Endodermal cell (in vitro differentiated cells): ENCODE measurements at regions not wholly inside any gene's neighbourhood (a gene's known extent, or its start where the extent isn't known, plus 50 kb on each side); places are given as distances from the start of the nearest gene placed in this dataset.
A peak's percentile ranks its signal among the peaks of the same experiment; 100 is the strongest.

Experiments used
- DNase-seq: peaks from one replicate; pipeline ENCODE4 v3.0.0-alpha.2; 2017
- H3K27ac ChIP-seq: 2 replicates; pipeline ENCODE4 v1.5.1; 2013; ENCODE audit warnings: mild to moderate bottlenecking, low read depth, low read length, moderate library complexity
- H3K27me3 ChIP-seq: 2 replicates; pipeline ENCODE4 v1.6.1; 2013; ENCODE audit warnings: mild to moderate bottlenecking, low read length, moderate library complexity; ENCODE audit not compliant: insufficient read depth, control insufficient read depth, poor library complexity, severe bottlenecking
- H3K36me3 ChIP-seq: 2 replicates; pipeline ENCODE4 v1.7.0; 2013; ENCODE audit warnings: mild to moderate bottlenecking, low read length, moderate library complexity; ENCODE audit not compliant: control insufficient read depth, insufficient read depth
- H3K4me1 ChIP-seq: one replicate; pipeline ENCODE4 v1.7.0; 2013; ENCODE audit warnings: low read length; ENCODE audit not compliant: control insufficient read depth, insufficient read depth
- H3K4me3 ChIP-seq: 2 replicates; pipeline ENCODE4 v1.5.1; 2013; ENCODE audit warnings: mild to moderate bottlenecking, low read length, moderate library complexity
- H3K9ac ChIP-seq: 2 replicates; pipeline ENCODE4 v1.6.1; 2013; ENCODE audit warnings: mild to moderate bottlenecking, low read length, moderate library complexity; ENCODE audit not compliant: poor library complexity, severe bottlenecking; ENCODE audit errors: extremely low read depth
- H3K9me3 ChIP-seq: 2 replicates; pipeline ENCODE4 v1.6.1; 2013; ENCODE audit warnings: mild to moderate bottlenecking, low read length, moderate library complexity; ENCODE audit not compliant: control insufficient read depth
- H3K27ac Mint-ChIP-seq: 2 replicates; pipeline ENCODE4 v1.8.0; 2020; ENCODE audit warnings: mixed read lengths
- H3K27me3 Mint-ChIP-seq: 2 replicates; pipeline ENCODE4 v1.8.0; 2021; ENCODE audit warnings: mild to moderate bottlenecking, mixed read lengths; ENCODE audit not compliant: insufficient read depth
- H3K36me3 Mint-ChIP-seq: 2 replicates; pipeline ENCODE4 v1.8.0; 2020; ENCODE audit warnings: low read depth, mixed read lengths
- H3K4me1 Mint-ChIP-seq: 2 replicates; pipeline ENCODE4 v1.8.0; 2020; ENCODE audit warnings: mixed read lengths
- H3K4me3 Mint-ChIP-seq: 2 replicates; pipeline ENCODE4 v1.8.0; 2020; ENCODE audit warnings: mild to moderate bottlenecking, moderate library complexity, mixed read lengths
- H3K9me3 Mint-ChIP-seq: 2 replicates; pipeline ENCODE4 v1.8.0; 2020; ENCODE audit warnings: mild to moderate bottlenecking, mixed read lengths
- CTCF ChIP-seq: fragments of 200-600 bp; sonication (generic); conservative IDR thresholded peaks from 2 replicates; pipeline ENCODE4 v1.5.0; 2021; ENCODE audit warnings: antibody characterized with exemption, mild to moderate bottlenecking
- WGBS, 2 experiments: methylation state at CpG; one replicate each; pipeline versions ENCODE4 v1.1.5 to v1.1.7; 2013; ENCODE audit warnings: missing lambda C conversion rate in 2 of 2, mixed read lengths in 1 of 2; ENCODE audit not compliant: insufficient coverage in 1 of 2, insufficient read length in 1 of 2; 5-methylcytosine and 5-hydroxymethylcytosine counted together

DNA sequence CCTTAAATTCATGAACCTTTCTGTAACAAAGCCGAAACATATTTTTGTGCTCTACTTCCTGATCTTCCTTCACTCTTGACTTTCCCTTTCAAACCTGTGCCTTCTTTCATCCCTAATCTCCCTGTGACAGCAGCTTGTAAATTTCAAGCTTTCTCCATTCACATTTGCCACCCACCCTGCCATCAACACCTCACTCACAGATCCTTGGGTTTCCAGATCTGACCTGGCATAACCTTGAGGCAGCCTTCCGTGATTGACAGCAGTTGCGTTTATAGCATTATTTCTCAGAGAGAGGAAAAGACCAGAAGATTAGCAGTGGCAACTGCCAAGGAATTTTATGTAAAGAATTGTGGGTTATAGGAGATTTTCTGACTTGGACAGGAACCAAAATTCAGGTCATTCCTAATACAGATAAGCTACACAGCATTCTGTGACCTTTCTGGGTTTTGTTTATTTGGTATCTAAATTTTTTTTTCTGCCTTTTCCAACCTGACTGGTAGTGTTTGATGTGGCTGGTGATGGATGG, 260.0 kb downstream of the NR2F1-AS1 start:
- no peaks in the 10 kb centered on the region for H3K4me1 ChIP-seq
- H3K27ac Mint-ChIP-seq = no peak overlapping the region

GRCh38 chr5:93313672-93314071, 267.3 kb downstream of the NR2F1-AS1 start:
- H3K27ac Mint-ChIP-seq = no peak overlapping the region
- H3K4me3 Mint-ChIP-seq = no peak overlapping the region
- Histone ChIP-seq H3K4me1 (no peaks in the 10 kb centered on the region), H3K27ac (no peak overlapping the region), H3K36me3 (no peaks in the 10 kb centered on the region), H3K9me3 (no peaks in the 10 kb centered on the region), H3K9ac (no peak overlapping the region), H3K27me3 (no peaks in the 10 kb centered on the region), H3K4me3 (no peak overlapping the region)
- peaks cover 10% of the 10 kb centered on the region for H3K9me3 Mint-ChIP-seq
- no peak for TF ChIP-seq CTCF
- H3K4me1 Mint-ChIP-seq = no peaks in the 10 kb centered on the region
- no peaks in the 10 kb centered on the region for H3K36me3 Mint-ChIP-seq
- no peaks in the 10 kb centered on the region for H3K27me3 Mint-ChIP-seq
- DNase-seq = no peak

More for the DNA sequence above, 260.0 kb downstream of the NR2F1-AS1 start:
- H3K9me3 ChIP-seq = no peaks in the 10 kb centered on the region
- no peak overlapping the region for H3K27ac ChIP-seq
- Mint-ChIP-seq H3K4me3 (no peak overlapping the region), H3K27me3 (no peaks in the 10 kb centered on the region), H3K9me3 (no peaks in the 10 kb centered on the region), H3K36me3 (no peaks in the 10 kb centered on the region), H3K4me1 (peaks cover 5% of the 10 kb centered on the region)
- no peaks in the 10 kb centered on the region for H3K27me3 ChIP-seq
- WGBS, 2 experiments = 80 to 83% methylated on average over 2 to 3 of the region's 3 CpGs
- no peak overlapping the region for H3K9ac ChIP-seq
- no peaks in the 10 kb centered on the region for H3K36me3 ChIP-seq
- H3K4me3 ChIP-seq = no peak overlapping the region
- TF ChIP-seq CTCF = no peak
- DNase-seq = peak; percentile 56

DNA sequence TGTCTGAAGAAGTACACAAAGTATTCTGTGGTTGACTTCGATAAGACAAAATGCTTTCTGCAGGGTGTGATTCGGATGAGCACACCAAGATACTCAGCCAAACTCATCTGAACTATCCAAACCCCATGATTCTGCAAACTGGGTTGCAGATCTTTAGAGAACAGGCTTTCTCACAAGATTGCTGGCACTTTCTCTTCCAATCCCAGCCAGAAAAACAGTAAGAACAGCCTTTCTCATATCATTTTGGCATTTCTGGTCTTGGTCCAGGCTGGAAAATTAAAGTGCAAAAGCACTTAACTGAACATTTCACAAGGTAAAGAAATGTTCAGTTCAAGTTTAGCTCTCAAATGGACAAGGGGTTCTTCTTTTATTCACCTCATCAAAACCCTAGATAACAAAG, 269.1 kb downstream of the NR2F1-AS1 start:
- H3K27ac Mint-ChIP-seq = no peak overlapping the region
- no peak for TF ChIP-seq CTCF
- no peaks in the 10 kb centered on the region for H3K9me3 ChIP-seq
- H3K4me1 Mint-ChIP-seq = no peaks in the 10 kb centered on the region
- no peaks in the 10 kb centered on the region for H3K36me3 ChIP-seq
- H3K36me3 Mint-ChIP-seq = no peaks in the 10 kb centered on the region
- H3K27me3 ChIP-seq = no peaks in the 10 kb centered on the region
- no peak overlapping the region for H3K4me3 ChIP-seq
- no peak overlapping the region for H3K9ac ChIP-seq
- peaks cover 10% of the 10 kb centered on the region for H3K9me3 Mint-ChIP-seq
- DNase-seq = no peak
- H3K4me3 Mint-ChIP-seq = no peak overlapping the region
- H3K27me3 Mint-ChIP-seq = no peaks in the 10 kb centered on the region
- H3K4me1 ChIP-seq = no peaks in the 10 kb centered on the region
- 92 to 100% methylated on average over 2 of the region's 2 CpGs for WGBS, 2 experiments
- H3K27ac ChIP-seq = no peak overlapping the region
